ENCODE measurements at regions not wholly inside any gene's neighbourhood (a gene's known extent, or its start where the extent isn't known, plus 50 kb on each side); places are given as distances from the start of the nearest gene placed in this dataset.
"Not testable (repeated sequence)": the region's sequence is repeated elsewhere in the genome, so short reads cannot be mapped to it uniquely, and the experiment has no call there.

DNA sequence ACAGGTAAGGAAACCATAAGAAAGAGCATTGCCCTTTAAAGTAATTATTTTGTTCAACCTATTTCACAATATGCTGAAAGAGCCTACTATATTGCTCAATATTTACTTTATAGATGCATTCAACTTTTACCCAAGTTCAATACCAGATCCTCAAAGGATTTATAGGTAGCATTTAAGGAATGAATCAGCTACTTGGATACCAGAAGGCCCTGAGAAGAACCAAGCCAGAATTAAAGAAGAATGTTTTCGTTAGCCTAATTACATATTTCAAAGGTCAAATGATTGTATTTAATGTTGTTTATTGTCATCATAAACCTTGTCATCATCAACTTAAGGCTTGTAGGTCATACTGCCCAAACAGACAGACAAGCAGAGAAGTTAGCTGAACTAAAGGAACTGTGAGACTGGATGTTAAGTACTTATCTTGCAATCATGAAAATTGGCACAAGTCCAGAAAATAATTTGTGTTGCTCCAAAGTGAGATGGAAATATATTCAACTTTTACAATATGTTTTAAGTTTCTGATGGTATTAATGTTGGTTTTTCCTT lies 636.7 kb downstream of the RFPL4B start:
- DNase-seq (ENCODE audit: low read depth in 2 of 2), result no peak

DNA sequence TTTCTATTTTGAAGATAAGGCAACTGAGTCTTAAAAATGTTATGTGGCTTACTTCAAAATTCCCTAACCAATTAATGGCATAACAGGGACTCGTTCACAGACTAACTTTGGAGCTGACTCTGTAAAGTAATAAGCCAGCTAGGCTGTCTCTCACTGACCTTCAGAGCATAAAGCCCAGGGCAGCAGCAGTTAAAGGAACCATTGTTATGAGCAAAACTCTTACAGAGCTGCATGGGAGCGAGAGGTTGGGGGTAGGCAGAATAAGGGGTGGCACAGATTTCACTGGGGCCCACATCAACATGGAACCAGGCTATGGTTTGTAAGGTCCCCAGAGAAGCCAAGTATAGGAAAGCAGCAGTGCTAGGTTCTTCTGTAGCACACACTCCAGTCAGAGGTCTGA lies 637.8 kb downstream of the RFPL4B start:
- DNase-seq (ENCODE audit: low read depth in 2 of 2), result no peak

DNA sequence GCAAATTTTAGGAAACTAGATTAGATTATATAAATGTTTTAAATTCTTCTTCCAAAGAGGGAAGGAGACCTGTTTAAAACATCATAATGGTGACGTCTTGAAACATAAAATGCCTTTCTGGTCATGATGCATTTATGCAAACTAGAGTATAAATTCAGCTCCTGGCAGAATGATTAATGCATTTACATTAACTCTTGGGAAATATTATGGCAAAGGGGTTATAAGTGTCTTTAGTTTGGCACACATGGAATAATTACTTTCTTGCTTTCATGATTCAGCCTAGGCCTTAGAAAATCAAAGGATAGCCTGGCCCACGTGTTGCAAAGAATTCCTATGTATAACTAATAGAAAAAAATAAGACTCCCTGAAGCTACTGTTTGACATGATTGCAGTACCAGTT lies 639.2 kb downstream of the RFPL4B start:
- no peak for DNase-seq (ENCODE audit: low read depth in 2 of 2)

DNA sequence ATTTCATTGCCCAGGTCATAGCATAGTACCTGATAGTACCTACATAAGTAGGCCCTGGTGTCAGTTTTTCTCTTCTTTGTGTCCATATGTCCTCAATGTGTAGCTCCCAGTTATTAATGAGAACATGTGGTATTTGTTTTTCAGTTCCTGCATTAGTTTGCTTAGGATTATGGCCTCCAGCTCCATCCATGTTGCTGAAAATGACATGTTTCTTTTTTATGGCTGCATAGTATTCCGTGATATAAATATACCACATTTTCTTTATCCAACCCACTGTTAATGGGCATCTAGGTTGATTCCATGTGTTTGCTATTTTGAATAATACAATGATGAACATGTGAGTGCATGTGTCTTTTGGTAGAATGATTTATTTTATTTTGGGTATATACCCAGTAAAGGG lies 641.6 kb downstream of the RFPL4B start:
- DNase-seq (ENCODE audit: low read depth in 2 of 2), result no peak

DNA sequence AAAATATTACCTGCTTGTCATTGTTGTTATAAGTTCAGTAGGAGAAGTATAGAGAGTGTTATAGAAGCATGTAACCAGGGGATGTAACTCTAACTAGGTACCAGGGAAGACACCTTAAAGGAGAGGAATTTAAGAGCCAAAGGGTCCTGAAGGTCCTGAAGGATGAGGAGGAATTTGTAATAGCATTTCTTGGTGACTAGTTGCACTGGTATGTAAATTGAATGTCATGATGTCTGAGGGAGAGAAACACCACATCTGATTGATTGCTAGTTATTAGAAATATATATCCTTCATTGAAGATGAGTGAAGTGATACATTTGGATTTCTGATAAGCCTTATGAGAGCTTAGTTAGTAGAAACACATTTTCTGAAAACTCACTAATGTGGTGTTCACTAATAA lies 643.8 kb downstream of the RFPL4B start:
- no peak for DNase-seq (ENCODE audit: low read depth in 2 of 2)

DNA sequence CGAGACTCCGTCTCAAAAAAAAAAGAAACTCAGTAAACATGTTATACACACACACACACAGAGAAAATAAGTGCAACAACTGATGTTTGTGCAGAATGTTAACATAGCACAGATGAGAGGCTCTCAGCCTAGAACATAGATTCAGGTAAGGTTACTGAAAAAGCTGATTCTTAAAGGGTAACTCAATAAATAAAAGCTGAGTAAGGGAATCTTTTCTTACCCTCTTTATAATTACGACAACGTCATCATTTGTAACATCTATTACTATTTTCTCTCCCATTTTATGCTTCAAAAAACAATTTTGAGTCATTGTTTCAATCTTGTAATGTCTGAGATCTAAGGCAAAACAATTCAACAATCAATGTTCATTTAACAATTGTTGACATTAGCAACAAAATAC lies 644.8 kb downstream of the RFPL4B start:
- DNase-seq (ENCODE audit: low read depth in 2 of 2), result no peak

DNA sequence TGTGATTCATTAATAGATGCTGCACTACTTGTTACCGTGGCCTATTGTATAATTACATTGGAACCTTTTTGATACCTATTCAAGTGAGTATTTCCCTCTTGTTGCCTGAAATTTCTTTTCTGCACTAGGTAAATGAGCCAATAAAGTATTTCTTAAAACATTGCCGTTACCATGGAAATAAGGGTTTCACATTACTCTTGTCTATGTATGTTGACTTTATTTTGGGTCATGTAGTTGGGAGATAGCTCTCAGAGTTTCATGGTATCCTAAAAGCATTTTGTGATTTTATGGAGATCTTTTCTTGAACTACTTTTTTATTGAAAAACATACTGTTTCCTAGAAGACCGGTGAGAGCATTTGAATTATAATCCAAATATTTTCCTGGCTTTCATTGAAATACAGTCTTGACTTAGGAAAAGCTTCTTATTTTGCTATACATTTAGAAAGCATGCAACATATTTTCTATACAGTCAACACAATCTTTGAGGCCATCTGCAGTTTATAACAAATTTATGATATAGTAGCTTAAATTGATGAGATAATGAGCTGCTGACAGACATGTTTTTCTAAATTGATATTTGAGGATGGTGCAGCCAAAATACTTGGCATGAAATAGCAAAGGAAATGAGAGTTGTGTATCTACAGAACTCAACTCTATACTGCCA lies 650.4 kb downstream of the RFPL4B start:
- no peak for DNase-seq (ENCODE audit: low read depth in 2 of 2)

DNA sequence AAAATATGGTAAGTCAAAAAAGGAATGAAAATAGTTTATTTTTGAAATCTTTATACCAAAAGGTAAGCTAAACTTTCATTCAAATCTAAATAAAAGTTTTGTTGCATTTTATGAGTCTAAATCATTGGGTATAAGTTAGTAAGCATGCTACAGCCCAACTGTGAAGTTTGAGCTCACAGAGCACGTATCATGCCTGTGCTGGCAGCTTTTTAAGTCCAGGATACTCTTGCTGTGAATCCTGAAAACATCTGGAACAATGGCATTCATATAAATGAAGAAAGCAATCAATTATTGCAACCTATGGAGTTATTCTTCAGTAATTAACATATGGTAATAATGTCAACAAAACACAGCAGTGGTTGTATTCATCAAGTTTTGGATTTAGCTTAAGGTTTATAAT lies 656.9 kb downstream of the RFPL4B start:
- no peak for DNase-seq (ENCODE audit: low read depth in 2 of 2)

DNA sequence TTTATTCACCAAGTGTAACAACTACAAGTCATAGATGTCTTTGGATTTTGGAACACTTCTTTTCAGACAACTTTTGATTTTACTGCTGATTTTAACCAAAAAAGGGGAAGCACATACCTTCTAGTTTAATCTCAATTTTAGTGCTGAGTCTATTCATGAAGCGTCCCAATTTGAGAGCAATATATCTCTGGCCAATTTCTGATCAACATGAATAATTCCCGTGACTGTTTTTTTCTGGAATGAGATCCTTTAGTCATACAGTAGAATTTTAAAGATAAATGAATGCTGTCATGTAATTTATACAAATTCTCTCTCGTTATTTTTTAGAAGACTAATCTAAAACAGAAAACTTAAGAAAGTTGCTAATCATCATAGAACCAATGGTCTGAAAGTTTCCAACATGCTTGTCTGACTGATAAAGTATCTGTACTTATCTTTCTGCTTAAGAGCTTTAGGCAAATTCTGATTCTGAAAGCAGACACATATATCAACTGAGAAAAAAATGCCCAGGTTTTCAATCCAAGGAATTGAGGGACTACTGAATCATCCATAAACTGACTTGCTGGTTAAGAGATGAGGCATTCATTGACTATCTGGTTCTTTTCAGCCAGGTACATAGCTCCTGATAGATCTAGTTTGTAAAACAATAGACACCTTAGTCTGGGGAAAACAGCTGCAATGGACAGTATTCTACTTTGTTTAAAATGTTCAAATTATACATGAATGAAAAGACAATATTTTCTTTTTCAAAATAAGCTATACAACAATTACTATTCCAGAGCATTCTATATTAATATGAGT lies 657.5 kb downstream of the RFPL4B start:
- DNase-seq (ENCODE audit: low read depth in 2 of 2), result no peak

DNA sequence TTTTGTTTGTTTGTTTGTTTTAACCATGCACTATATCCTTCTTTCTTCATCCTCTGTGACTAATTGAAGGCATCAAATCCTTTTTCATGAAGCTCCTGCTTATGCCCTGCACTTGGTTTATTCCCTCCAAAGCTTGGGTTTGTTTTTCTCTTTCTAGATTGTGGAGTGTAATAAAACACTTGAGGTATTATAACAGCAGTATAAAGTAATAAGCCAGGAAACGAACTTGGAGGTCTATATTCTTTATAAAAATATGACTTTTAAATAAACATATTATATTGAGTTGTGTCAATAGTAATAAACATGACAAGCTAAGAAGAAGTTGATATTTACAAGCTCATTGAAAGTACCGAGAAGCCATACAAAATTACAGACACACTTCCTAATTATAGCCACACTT lies 659.4 kb downstream of the RFPL4B start:
- no peak for DNase-seq (ENCODE audit: low read depth in 2 of 2)

DNA sequence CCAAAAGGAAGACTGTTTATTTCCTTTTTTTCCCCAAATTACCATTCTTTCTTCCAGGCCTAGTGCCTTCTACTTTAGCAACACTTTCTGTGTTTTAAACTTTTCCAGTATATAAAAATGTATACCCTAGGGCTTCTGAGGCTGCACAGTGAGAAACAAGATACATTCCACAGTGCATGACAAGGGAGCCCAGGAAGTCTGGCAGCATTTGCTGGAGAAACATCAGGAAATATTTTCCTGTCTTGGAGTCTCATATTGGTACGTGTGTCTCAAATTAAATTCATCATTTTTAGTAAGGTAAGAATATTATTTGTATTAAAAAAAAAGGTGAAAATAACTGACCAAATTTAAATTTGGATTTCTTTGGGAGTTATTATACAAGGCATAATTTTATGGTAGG lies 662.6 kb downstream of the RFPL4B start:
- DNase-seq (ENCODE audit: low read depth in 2 of 2), result no peak

DNA sequence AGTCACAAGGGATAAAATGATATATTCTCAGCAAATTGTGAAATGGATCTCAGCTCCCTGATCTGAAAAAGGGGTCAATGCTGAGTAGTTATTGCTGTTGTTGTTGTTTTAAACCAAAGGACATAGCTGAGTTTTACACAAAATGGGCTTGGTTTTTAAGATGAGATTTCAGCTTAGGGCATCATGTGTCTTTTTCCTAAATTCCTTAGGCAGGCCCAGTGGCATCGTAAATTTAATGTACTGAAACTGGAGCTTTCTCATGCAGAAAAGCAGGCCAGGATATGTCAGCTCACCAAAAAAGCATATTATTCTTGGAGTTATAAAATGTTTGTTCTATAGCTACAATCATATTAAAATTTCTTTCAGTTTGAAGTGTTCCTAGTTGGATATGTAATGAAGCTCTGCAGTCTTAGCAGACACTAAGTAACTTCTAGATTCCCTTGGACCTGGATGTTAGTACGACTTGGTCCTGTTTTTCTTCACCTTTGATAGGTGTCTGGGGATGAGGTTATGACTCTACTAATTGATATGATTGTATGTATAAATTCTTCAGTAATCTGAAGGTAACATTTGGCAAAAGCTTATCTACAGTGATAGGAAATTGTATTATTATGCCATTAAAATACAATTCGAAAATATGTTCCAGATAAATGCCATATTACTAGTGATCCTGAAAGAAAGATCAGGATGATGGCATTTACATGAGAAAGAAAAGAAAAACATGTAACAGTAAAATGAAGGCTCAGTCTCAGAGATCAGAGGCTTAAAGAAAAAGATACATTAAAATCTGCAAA lies 663.3 kb downstream of the RFPL4B start:
- DNase-seq (ENCODE audit: low read depth in 2 of 2), result no peak

DNA sequence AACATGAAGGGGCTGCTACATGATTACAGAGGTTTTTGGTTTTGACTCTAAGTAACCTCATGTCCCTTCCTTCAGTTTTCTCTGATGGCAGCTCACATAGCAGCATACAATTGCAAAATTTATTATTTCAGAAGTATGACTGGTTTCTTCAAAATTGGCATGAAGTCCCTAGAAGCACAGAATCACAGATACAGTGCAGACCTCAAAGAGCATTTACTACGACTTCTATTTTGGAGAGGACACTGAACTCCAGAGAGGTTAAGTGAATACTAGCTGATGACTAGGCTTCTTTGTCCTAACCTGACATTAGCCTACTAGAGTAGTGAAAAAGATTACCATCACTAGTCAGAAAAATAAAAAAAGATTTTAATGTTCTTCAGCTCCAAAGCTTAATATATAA lies 664.3 kb downstream of the RFPL4B start:
- DNase-seq (ENCODE audit: low read depth in 2 of 2), result no peak

DNA sequence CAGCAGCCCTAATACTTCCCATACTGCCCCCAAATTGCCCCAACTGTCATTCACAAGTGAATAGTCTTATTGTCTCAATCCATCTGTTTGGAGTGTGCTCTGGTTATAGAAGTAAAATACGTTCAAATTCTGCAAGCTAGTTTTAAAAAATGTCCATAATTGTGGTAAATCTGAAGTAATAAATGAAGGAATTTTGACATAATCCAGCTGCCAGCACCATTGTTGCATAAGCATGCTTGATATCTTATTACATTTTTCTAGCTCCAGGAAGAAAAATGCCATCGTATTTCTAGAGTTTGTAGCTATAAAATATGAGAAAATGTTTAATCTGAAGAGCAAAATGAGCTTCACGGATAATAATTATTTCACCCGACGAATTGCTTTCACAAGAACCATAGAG lies 664.7 kb downstream of the RFPL4B start:
- DNase-seq (ENCODE audit: low read depth in 2 of 2), result no peak

DNA sequence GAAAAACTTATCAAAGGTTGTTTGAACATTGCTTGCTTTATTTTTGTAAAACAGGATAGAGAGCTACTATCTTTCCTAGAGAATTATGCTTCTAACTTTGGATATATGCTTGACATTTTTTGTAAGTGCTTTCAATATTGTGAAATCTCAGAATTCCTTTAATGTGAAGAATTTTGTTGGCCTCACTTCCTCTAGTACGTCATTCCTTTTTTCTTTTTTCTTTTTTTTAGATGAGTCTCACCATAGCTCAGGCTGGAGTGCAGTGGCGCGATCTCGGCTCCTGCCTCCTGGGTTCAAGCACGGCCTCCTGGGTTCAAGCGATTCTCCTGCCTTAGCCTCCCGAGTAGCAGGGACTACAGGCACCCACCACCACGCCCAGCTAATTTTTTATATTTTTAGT lies 668.1 kb downstream of the RFPL4B start:
- no peak for DNase-seq (ENCODE audit: low read depth in 2 of 2)

DNA sequence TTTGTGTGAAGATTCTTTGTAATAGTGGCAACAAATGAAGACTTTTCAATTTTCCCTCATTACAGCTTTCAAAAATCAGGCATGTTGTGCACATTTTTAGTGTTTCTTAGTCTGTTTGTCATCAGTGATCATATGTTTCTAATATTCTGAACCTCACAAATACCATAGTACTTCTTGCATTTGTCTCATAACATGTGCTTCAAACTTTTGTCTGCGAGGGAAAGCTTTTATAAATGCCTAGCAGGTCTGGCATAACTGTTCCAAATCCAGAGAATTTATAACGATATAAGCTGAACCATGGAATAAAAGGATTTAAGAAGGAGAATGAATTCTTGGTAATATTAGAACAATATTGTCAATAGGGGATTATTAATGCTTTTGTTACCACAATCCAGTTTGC lies 670.2 kb downstream of the RFPL4B start:
- DNase-seq (ENCODE audit: low read depth in 2 of 2), result no peak

DNA sequence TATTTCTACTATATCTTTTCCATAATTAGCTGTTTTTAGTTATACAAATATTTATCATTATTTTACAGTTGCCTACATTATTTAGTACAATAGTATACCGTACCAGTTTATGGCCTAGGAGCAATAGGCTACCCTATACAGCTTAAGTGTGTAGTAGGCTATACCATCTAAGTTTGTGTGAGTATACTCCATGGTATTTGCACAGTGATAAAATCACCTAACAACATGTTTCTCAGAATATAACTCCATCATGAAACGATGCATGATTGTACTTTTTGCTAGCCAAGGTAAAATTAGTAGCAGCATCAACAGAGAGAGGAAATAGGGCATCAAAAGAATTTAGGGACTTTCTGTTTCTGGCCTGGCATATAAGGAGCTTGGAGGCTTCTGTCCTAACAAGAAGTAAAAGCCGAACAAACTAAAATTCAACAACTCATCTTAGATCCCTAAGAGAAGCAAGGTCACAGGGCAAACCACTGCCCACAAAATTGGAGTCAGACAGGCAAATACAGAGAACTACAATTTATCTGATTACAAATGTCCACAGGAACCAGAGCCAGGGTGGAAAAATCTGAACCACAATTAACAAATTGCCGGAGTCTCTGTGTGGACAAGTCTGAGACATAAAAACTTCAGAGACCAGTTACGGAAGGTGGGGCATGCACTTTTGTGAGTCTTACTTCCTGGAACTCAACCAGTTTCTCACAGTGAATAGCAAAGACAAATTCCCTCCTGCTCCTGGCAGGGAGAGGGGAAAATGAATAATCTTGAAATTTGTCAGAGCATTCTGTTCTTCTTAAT lies 671.4 kb downstream of the RFPL4B start:
- no peak for DNase-seq (ENCODE audit: low read depth in 2 of 2)

DNA sequence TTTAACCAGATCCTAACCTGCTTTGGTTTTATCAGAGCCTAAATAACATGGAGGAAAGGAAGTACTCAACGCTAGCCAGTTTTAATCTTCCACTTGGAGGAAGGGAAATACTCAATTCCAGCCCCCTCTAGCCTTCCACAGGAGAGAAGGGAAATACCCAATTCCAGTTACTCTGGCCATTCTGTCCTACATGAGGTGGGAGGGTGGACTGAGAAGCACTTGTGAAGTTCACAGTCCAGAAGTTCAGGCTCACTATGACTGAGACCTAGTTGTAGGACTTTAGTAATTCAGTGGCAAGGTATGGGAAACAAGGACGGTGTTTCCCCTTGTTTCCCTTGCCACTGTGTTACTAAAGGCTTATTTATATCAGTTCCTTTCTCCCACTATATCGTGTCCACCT lies 672.0 kb downstream of the RFPL4B start:
- no peak for DNase-seq (ENCODE audit: low read depth in 2 of 2)

DNA sequence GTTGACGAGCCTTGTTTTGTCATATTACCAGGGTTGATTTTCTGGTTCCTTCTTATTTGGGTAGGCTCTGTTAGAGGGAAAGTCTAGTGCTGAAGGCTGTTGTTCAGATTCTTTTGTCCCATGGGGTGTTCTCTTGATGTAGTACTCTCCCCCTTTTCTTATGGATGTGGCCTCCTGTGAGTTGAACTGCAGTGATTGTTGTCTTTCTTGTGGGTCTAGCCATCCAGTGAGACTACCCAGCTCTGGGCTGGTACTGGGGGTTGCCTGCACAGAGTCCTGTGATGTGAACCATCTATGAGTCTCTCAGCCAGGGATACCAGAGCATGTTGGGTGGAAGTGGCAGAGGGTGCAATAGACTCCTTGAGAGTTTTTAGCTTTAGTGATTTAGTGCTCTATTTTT lies 680.6 kb downstream of the RFPL4B start:
- DNase-seq (ENCODE audit: low read depth in 2 of 2), result no peak

DNA sequence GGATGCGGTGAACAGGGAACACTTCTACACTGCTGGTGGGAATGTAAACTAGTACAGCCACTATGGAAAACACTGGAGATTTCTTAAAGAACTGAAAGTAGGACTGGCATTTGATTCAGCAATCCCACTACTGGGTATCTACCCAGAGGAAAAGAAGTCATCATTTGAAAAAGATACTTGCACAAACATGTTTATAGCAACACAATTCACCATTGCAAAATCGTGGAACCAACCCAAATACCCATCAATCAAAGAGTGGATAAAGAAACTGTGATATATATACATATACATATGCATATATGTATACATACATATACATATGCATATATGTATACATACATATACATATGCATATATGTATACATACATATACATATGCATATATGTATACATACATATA lies 682.0 kb downstream of the RFPL4B start:
- DNase-seq (ENCODE audit: low read depth in 2 of 2), result not testable (repeated sequence)

DNA sequence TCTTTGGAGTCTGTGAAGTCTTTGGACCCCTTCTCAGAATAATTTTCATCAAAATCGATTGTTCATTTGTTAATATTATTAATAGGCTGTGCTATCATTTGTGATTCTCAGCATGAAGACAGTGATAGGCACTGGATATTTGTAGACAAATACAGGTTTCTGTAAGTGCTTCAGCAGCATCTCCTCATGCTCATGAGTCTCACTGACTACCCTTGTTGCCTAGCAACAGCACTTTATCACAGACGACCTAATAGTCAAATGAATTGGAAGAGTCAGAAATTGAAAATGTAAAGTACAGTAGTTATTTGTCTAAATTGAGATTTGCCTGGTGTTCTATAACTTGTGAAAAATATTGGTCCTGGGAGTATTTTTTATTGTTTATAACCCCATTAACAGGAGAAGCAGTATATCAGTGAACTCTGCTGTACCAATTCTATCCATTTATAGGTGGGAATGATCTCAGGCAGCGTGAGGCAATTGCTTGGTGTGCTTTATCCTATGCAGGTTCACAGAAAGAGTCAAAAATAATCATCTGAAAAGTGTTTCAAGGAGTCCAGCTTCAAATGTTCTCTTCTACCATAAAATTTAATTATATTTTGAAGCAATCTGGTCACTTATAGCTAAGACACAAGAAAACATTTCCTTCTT lies 684.6 kb downstream of the RFPL4B start:
- DNase-seq (ENCODE audit: low read depth in 2 of 2), result no peak

Data from stimulated activated CD4-positive, alpha-beta T cell treated with anti-CD3 and anti-CD28 coated beads, Interleukin-4, amount 100 ng/mL, for 48 hours (primary cell).